GM10266 (cell line): ENCODE measurements at regions not wholly inside any gene's neighbourhood (a gene's known extent, or its start where the extent isn't known, plus 50 kb on each side); places are given as distances from the start of the nearest gene placed in this dataset.

Source experiments
- DNase-seq: peaks from one replicate; pipeline ENCODE4 v3.0.0; 2012; ENCODE audit errors: extremely low spot score
- TF ChIP-seq, protein P1 (sequence below): IDR thresholded peaks from 2 replicates; pipeline ENCODE4 v1.5.1; 2012; ENCODE audit warnings: mild to moderate bottlenecking, low read depth; ENCODE audit not compliant: control insufficient read depth, insufficient read depth; ENCODE audit errors: missing control alignments

DNA sequence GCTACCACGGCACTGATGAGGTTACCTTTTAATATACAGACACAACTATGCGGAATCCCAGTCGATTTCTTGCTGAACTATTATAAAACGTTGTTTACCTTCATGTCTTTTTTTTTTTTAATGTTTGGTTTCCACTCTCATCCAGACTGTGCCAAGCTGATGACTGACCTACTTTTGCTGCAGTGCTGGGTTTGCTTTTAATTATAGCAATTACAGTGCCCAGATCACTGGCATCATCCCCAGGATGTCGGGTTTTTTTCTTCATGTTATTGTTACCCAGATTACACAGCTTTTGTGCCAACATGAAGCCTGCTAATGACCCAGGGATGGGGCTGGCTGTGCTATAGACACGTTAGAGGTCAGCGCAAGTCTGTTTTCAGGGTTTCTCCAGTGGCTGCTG lies 294.0 kb upstream of the ATP10A start:
- TF ChIP-seq, protein P1, sequence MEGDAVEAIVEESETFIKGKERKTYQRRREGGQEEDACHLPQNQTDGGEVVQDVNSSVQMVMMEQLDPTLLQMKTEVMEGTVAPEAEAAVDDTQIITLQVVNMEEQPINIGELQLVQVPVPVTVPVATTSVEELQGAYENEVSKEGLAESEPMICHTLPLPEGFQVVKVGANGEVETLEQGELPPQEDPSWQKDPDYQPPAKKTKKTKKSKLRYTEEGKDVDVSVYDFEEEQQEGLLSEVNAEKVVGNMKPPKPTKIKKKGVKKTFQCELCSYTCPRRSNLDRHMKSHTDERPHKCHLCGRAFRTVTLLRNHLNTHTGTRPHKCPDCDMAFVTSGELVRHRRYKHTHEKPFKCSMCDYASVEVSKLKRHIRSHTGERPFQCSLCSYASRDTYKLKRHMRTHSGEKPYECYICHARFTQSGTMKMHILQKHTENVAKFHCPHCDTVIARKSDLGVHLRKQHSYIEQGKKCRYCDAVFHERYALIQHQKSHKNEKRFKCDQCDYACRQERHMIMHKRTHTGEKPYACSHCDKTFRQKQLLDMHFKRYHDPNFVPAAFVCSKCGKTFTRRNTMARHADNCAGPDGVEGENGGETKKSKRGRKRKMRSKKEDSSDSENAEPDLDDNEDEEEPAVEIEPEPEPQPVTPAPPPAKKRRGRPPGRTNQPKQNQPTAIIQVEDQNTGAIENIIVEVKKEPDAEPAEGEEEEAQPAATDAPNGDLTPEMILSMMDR, result no peak
- no peak for DNase-seq

DNA sequence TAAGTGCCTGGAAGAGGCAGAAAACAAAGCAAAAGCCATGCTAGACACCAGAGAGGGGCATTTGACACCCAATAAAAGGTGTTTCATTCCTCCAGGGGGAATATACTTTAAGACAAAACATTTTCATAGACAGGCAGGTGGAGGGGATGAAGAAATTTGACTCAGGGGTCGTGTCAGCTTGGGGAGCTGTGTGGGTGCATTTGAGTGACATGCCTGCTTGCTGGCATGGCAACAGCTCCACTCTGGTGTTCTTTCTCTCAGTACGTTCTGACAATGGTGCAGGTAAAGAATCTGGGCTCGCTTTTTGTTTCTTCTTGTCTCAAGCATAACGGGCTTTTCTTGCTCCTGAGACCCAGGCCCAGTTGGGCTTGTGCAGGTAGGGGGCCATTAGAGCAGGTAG lies 292.9 kb upstream of the ATP10A start:
- DNase-seq, result no peak
- TF ChIP-seq, protein P1, result no peak

DNA sequence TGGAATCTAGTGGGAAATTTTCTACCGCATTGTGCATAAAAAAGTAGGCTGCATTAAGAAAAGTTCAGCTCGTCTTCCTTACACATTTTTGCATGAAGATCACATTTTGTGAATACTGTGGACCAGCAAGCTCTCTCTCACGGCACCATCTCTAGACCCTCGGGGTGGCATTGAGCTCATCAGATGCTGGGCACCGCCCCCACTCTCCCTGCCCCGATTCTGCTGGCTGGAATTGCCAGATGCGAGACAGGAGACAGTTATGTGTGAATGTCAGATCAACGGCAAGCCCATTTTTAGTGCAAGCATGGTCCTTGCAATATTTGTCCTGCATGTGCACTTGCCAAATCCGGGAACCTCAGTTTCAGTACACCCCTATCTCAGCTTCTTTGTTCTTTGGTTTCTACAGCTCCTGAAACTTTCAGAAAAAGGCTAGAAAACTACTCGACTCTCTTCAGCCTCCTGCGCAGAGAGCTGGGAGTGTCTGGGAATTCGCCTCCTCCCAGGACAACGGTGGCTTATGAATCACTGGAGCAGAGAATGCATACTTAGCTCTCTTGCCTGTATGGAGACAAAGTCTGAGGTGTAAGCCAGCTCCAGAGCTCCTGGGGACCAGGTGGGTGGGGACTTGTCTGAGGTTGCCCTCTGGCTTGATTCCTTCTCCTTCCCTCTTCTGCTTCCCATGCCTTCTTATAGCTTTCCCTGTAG lies 285.2 kb upstream of the ATP10A start:
- no peak for DNase-seq
- TF ChIP-seq, protein P1, result no peak

DNA sequence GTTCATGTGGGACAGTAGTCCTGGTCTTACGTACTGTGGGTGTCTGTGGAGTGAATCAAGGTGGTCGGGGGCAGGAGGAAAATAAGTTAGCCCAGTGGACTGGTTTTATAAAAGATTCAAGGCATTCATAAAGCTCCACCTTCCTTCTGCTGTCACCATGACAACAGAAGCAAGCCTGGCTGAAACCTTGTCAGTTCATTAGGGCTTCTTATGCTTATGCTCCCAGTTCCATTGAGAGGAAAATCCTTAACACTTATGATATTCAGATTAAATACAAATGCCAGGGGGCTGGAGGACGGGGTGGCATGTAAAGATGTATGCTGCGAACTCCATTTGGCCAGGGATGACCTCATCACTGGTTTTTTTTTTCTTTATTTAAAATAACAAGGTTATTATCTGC lies 283.1 kb upstream of the ATP10A start:
- no peak for DNase-seq
- TF ChIP-seq, protein P1, result no peak

DNA sequence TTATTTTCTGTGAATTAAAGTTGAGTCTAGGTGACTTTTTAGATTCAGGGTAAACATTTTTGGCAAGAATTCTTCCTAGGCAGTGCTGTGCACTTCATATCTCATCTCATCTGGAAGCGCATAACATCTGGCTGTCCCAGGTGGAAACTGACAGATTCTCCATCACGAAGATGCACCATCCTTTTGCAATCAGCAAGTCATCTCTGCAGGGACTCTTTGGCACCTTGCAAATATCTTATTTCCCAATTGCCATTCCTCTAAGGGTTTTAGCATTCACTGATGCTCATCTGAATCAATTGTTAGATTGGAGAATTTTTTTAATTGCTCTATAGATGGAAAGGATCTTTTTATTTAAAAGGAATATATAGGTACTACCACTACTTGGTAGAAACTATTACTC lies 282.7 kb upstream of the ATP10A start:
- TF ChIP-seq, protein P1, result no peak
- no peak for DNase-seq

DNA sequence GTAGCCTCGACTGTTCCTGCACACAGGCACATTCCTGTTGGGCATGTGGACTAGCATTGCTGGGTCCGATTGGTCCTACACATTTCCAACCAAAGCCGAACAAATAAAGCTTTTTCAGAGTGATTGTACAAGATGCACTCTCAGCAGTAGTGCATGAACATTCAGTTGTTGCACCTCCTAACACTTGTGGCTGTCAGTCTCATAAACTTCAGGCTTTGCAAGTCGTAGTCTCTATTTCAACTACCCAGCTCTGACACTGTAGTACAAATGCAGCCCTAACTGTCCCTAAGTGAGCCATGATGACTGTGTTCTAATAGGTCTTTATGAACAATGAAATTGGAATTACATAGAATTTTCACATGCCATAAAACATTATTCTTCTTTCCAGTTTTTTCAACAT lies 281.7 kb upstream of the ATP10A start:
- TF ChIP-seq, protein P1, result no peak
- DNase-seq, result no peak

DNA sequence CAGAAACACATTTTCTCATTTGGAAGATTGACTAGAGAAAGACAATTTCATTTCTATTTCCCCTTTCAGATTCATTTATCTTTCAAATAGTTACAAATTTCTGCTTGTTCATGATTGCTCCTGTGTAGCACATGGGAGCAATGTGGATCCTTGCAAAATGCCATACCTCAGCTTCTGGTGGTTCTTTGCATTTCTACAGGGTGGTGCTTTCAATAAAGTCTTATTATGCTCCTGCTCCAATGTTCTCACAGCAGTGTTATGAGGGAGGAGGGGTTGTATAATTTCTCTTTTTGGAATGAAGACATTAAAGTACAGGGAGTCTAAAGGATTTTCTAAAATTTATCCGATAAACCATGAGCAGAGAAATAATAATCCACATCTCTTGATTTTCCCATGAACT lies 280.1 kb upstream of the ATP10A start:
- DNase-seq, result no peak
- TF ChIP-seq, protein P1, result no peak
